RCC 7860 (cell line): ENCODE measurements at regions not wholly inside any gene's neighbourhood (a gene's known extent, or its start where the extent isn't known, plus 50 kb on each side); places are given as distances from the start of the nearest gene placed in this dataset.
A peak's percentile ranks its signal among the peaks of the same experiment; 100 is the strongest.
"Not testable (repeated sequence)": the region's sequence is repeated elsewhere in the genome, so short reads cannot be mapped to it uniquely, and the experiment has no call there.

Experiments
- DNase-seq: peaks from one replicate; pipeline ENCODE4 v3.0.0-alpha.2; 2015; ENCODE audit warnings: low spot score
- FAIRE-seq: peaks from 2 replicates; lab custom pipeline; 2012; peaks lifted over from hg19 to GRCh38; lab: Jason Lieb, UNC

DNA sequence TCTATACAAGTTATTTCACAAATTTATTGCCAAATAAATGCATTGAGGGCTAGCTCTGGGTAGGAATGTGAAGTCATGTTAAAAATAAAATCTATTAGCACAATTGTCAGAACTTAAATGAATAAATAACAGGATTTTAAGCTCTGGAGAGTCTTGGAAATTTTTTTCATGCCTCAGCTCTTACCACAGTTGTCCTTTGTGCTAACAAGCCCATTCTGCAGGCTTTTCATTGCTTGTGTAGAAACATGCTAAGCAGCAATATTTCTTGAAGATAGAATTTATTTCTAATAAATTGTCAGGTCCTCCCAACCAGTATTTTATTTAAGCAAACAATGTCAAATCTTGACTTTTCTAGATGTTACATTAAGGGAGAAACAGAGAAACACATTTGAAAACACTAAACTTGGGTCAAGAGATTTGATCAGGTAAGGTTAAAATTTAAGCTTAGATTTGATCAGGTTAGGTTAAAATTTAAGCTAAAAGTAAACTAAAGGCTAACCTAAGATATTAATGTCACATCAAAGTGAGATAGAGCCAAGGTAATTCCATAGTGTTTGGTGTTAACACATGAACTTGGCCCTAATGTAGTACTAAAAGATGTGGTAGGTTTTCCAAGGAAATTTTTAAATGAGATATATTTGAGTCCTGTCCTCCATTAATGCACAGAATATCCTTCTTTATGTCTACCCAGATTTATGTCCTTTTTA is 179.1 kb upstream of the IL1RAPL1 start:
- FAIRE-seq (no peak), DNase-seq (no peak)

DNA sequence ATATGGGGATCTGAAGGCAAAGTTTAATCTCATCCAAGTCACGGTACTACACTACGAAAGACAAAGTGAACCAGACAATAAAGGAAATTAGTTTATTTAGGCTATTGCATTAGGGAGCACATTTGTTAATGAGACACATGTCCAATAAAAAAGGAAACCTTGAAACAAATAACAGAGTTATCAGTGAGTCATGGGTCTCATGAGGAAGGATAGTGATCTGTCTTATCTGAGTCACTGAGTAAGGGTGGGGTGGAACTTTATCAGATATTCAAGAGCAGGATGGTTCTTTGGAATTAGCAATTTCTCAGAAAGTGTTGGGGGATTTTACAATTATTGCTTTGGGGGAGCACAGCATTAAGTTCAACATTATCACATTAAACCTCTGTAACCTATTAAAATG is 188.9 kb upstream of the IL1RAPL1 start:
- DNase-seq (no peak), FAIRE-seq (no peak)

DNA sequence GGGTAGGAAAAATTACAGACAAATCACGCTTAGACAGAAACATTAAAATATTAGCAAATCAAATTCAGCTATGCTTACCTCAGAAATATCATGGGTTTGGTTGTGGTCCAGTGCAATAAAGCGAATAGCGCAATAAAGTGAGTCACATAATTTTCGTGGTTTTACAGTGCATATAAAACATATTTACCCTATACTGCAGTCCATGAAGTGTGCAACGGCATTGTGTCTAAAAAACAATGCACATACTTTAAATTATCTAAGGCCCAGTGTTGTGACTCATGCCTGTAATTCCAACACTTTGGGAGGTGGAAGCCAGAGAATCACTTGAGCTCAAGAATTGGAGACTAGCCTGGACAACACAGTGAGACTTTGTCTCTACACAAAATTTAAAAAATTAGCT is 195.7 kb upstream of the IL1RAPL1 start:
- FAIRE-seq = no peak
- no peak for DNase-seq

DNA sequence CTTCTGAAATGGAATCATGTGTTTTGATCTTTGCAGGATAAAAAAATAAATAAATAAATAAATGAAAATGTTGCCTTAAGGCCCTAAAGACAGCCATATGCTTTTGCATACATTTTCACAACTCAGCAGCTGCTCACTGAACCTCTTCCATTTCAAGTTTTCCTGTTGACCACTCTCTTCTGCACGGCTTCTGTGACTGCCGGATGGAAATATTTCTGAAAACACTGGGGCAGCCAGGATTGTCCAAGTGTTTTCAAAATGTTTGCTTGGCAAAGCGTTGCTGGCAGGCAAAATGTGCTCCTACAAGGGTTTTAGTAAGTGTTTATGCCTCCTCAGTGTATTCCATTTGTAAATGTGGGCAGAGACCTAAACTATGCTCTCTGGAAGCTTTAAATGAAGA is 208.1 kb upstream of the IL1RAPL1 start:
- no peak for DNase-seq
- no peak for FAIRE-seq

DNA sequence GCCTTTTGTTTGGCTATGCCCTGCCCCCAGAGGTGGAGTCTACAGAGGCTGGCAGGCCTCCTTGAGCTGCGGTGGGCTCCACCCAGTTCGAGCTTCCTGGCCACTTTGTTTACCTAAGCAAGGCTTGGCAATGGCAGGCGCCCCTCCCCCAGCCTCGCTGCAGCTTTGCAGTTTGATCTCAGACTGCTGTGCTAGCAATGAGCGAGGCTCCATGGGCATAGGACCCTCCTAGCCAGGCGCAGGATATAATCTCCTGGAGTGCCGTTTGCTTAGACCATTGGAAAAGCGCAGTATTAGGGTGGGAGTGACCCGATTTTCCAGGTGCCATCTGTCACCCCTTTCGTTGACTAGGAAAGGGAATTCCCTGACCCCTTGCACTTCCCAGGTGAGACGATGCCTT is 219.6 kb upstream of the IL1RAPL1 start:
- FAIRE-seq, DNase-seq: not testable (repeated sequence)

DNA sequence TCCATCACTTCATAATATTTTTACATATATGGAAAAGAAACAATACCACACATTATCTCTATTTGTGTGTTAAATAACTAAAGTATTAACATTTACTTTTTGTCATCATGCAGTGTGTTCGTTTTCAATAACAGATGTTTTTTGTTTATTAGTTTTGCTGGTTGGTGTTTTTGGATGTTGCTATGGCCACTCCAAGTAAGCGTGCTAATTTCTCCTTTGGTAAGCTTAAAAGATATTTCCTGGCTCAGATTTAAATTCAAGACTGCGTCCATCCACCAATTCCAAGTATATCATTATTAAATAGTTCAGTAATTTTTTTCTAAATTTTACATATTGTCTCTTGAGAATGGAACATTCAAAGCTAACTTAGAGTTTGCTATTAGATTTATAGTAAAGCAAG is 235.4 kb upstream of the IL1RAPL1 start:
- DNase-seq = no peak
- FAIRE-seq = no peak

DNA sequence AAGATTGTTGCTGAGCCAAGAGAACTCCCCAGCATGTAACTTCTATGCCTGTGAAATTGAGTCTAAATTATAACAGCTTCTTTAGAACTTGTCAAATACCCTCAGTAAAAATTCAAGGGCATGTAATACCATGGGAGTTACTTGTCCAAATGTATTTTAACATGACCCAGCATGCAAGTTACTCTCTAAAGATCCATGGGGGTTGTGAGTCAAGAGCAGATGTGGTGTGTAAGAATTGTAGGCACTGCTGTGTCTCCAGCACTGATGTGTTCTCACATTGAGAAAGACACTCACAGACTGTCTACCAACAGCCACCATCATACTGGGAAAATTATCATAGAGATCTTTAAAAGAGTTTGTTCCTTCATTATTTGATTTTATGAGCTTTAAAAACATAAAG is 237.4 kb upstream of the IL1RAPL1 start:
- FAIRE-seq (no peak), DNase-seq (no peak)

DNA sequence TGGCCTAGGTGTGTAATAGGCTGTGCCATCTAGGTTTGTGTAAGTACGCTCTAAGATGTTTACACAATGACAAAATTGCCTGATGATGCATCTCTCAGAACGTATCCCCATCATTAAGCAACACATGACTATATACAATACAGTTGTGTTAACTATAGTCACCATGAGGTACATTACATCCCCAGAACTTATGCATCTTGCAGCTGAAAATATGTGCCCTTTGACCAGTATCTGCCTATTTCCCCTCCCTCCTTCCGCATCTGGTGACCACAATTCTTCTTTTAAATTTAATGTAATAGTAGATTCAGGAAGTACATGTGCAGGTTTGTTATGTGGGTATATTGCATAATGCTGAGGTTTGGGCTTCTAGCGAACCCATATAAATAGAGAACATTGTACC is 239.8 kb upstream of the IL1RAPL1 start:
- no peak for FAIRE-seq

DNA sequence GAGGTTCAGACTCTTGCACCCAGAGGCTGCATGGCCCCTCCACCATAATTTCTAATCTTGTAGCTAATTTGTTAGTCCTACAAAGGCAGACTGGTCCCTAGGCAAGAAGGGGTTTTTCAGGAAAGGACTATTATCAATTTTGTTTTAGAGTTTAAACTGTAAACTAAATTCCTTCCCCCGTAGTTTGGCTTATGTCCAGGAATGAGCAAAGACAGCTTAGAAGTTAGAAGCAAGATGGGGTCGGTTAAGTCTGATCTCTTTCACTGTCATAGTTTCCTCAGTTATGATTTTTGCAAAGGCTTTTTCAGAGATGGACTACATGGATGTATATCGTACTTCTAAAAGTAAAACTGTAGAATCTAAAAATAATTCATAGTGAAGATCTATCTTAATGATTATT is 258.1 kb upstream of the IL1RAPL1 start:
- FAIRE-seq = no peak
- no peak for DNase-seq

More for the DNA sequence above, 239.8 kb upstream of the IL1RAPL1 start:
- DNase-seq = no peak

DNA sequence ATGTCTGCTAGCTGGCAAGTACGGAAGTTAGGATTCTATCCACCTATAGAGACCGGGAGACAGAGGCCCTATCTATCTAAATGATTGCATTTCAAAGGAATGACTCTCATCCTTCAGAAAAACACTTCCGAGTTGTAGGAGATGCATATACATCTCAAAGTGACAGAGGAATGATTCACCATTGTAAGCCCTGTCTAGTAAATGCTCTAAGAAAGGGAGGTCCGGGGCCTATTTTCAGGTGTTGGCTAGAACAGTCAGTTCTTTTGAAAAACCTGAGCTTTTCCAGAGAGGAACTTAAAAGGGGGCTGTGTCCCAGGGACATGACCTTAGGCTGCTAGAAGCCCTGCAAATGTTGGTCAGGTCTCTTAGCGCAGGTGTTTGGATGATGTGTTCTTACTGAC is 262.9 kb upstream of the IL1RAPL1 start:
- FAIRE-seq = no peak

DNA sequence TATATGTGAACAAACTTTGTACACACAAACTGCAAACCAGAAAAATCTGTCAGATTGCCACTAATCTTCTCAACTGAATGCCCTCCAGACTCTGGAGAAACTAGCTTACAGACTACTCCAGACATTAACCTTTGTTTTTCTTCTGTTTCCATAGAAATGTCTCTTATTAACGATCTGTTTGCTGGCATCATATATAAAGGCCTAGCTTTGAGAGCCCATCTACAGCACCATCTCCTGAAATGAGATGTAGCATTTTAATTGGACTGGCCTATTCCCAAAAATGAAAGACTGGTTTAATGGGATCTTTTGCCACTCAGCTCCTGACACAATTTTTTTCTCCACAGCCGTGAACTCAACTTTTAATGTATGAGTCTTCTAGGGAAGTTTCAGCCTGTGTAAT is 266.0 kb upstream of the IL1RAPL1 start:
- no peak for DNase-seq
- no peak for FAIRE-seq

More for the DNA sequence above, 262.9 kb upstream of the IL1RAPL1 start:
- no peak for DNase-seq

DNA sequence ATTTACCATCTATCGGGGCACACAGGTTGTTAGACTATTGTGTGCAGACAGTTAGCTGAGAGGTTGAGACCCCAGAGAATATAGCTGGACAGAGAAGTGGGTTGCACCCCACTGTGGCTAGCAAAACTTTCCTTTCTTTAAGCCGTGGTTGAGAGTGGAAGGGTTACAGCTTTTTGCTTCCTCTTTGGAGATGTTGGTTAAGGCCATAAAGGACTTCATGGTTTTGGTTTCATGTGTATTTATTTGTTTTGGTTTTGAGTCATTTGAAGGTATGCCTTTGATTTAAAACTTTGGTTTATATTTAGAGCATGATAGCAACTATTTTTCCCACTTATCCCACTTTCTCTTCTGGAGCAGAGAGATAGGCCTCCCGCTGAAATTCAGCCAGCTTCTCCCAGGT is 274.3 kb upstream of the IL1RAPL1 start:
- no peak for DNase-seq
- FAIRE-seq = no peak

DNA sequence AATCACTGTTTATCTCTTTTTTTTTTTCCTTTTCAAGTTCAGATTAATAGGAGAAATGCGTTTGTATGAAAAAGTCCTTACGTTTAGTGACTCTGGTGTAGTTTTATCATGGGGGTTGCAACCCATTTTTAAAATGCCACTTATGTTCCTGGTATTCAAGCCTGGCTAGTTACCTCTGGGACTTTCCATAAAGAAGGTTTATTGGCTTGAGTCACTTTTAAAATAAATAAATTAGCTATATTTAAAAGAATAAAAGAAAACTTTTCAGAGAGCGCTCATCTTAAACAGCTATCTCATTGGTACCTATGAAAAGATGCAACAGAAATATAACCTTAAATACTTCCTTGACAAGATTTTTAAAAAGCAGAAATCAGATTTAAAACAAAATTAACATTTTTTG is 275.0 kb upstream of the IL1RAPL1 start:
- DNase-seq (no peak), FAIRE-seq (no peak)

DNA sequence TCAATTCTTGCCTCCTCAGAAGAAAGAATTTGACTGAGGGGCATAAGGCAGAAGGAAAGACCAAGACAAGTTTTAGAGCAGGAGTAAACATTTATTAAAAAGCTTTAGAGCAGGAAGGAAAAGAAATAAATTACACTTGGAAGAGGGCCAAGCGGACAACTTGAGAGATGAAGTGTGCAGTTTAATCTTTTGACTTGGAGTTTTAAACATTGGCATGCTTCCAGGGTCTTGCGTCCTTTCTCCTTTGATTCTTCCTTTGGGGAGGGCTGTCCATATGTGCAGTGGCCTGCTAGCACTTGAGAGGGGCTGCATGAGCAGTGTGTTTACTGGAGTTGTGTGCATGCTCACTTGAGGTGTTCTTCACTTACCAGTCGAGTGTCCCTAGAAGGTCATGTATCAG is 275.8 kb upstream of the IL1RAPL1 start:
- DNase-seq (no peak), FAIRE-seq (no peak)

DNA sequence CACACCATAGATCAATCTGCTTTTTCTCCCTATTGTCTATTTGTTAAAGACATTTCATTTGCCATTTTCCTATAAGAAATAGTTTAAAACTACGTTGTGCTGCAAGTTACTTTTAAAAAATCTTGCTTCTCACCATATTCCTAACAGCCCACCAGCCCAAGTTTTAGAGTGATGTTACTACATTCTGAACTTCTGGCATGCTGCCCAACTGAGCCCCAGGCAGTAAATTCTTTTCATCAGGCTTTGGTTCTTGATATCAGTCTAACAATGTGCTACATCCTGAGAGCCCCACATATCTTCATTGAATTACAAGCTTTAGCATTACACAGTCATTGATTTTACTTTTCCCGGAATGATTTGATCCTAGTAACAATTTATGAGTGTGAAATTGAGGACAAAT is 283.8 kb upstream of the IL1RAPL1 start:
- DNase-seq (no peak), FAIRE-seq (no peak)

DNA sequence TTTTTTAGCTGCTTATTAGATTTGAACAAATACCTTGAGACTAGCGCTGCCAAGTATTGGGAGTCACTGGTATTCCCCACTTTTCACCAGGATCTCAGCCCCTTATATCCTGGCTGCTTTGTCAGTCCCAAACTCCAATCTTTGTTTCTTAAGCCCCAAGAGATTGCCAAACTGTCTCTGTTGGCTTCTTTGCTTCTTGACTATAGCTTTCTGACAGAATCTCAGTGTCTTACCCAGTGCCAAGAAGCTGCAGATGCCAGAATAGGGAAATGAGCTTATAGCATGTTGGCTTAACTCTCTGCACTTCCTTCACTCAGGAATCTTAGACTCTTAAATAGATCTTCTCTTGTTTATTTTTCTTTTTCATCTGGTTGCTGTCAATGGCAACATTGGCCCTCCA is 297.5 kb upstream of the DCAF8L1 start:
- FAIRE-seq = no peak
- no peak for DNase-seq

DNA sequence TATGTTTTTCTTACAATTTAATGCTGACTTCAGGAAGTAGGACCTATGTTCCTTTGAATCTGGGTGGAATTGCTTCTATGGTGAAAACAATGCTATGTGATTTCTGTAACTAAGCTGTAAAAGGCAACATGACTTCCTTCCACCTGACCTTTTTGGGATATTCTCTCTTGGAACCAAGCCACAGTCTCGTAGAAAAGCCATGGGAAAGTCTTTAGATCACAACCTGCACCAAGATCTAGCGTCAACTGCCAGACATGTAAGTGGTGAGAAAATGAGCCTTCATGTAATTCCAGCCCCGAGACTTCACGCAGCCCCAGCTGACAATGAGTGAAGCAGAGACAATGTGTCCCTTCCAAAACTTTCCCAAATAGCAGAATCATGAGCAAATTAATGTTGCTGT is 297.0 kb upstream of the DCAF8L1 start:
- FAIRE-seq (no peak), DNase-seq (no peak)

DNA sequence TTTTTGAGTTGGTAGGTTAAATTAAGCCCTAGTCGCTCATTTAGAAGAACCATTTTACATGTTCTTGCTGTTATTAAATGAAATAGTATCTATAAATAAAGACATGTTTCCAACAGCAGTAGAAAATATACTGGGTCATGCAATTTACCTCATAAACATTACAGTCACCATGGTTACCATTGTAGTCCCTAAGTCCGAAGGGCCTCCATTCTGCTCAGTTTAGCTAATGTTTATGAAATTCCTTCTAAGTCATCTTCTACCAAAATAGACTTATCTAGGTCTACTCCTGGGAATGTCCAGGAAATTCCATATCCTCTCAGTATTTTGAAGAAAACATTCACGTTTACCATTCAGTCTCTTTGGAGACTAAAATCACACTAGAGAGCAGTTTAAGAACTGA is 292.5 kb upstream of the DCAF8L1 start:
- DNase-seq (no peak), FAIRE-seq (no peak)

DNA sequence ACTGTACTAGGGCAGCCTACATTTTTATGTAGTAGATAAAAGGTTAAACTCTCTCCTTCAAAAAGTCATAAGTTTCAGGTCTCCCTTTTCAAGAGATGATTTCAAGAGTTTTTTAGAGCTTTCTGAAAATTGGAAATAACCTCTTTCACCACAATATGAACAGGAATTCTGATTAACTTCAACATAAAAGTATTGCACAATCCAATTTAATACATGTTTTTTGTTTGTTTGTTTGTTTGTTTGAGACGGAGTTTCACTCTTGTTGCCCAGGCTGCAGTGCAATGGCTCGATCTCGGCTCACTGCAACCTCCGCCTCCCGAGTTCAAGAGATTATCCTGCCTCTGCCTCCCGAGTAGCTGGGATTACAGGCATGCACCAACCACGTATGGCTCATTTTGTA is 265.4 kb upstream of the DCAF8L1 start:
- no peak for FAIRE-seq
- no peak for DNase-seq

DNA sequence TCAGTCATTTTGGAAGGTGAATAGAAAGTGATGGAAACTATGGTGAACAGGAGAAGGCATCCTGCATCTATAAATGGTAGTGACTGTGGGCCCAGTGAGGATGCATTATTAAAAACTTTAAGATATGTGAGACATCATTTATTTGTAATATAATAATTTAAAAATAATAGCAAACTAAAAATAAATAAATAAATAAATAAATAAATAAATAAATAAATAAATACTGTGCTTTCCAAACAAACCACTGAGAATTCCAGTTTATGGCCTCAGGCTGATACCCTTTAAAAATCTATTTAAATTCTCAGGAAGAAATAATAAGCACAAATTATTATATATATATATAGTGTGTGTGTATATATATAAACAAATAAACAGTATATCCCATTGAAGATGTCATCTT is 248.0 kb upstream of the DCAF8L1 start:
- FAIRE-seq = no peak
- DNase-seq = no peak

DNA sequence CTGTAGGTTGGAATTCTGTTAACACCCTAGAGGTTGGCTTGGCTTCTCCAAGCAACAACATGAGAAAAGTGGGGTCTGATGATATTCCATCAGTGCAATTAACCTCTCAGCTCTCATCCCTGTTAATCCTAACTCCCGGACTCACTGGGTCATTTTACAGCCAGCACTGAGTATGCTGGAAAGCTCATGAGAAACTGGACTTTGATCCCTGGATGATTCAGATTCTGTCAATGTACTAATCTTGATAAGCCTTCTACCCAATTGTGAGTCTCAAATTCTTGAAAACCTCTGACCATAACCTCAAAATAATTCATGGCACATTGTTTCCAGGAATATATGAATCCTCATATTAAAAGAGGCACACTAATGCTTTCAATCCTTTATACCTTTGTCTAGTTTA is 244.3 kb upstream of the DCAF8L1 start:
- FAIRE-seq = peak; percentile 75

DNA sequence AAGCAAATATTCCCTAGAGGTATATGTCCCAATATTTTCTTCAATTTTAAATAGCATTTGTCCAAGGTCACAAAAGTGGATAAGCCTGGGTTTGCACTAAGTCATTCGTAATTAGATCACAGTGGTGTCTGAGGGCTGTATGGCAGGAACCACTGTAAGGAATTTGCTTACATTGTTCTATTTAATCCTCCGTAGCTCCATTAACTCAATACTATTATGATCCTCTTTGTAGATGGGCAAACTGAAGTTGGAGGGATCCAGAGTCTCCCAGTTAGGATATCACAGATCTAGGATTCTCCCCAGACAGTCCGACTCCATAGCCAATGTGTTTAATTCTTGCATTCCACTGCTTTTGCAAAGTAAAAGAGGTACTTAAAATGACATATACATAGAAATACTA is 242.7 kb upstream of the DCAF8L1 start:
- no peak for DNase-seq
- FAIRE-seq = no peak

More for the DNA sequence above, 244.3 kb upstream of the DCAF8L1 start:
- DNase-seq = peak; percentile 26

DNA sequence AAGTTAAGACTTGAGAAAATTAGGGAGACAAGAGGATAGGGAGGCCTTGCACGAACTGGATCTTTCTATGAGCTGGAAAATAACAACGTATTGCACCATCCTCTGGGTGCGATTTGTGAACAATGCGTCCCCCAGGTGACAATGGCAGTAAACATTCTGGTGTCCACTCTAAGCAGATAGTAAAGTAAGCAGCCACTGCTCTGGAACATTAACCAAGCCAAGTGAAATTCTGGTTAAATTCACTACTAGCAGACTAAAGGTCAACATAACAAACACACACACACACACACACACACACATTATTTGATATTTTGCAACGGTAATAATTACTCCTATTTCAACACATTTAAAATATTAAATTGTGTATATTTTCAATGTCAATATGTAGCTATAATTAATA is 242.2 kb upstream of the DCAF8L1 start:
- DNase-seq = no peak
- FAIRE-seq = no peak
